Stimulated activated naive CD4-positive, alpha-beta T cell treated with Interleukin-2 at 50 U/mL for 16 hours (primary cell): ENCODE measurements at regions not wholly inside any gene's neighbourhood (a gene's known extent, or its start where the extent isn't known, plus 50 kb on each side); places are given as distances from the start of the nearest gene placed in this dataset.

ENCODE experiments used
- DNase-seq: peaks from one replicate; lab custom pipeline; 2025; lab: John Stamatoyannopoulos, UW

- no peak for DNase-seq
Measured at GRCh38 chr14:42929806-42930480, 1323.3 kb downstream of the LRFN5 start.

- no peak for DNase-seq
Measured at GRCh38 chr14:42927313-42927712, 1320.6 kb downstream of the LRFN5 start.

- no peak for DNase-seq
Measured at GRCh38 chr14:42921901-42922300, 1315.2 kb downstream of the LRFN5 start.

- DNase-seq, result no peak
Measured at GRCh38 chr14:42918615-42919014, 1311.9 kb downstream of the LRFN5 start.

GRCh38 chr14:42911642-42912041, 1305.0 kb downstream of the LRFN5 start:
- no peak for DNase-seq

DNA sequence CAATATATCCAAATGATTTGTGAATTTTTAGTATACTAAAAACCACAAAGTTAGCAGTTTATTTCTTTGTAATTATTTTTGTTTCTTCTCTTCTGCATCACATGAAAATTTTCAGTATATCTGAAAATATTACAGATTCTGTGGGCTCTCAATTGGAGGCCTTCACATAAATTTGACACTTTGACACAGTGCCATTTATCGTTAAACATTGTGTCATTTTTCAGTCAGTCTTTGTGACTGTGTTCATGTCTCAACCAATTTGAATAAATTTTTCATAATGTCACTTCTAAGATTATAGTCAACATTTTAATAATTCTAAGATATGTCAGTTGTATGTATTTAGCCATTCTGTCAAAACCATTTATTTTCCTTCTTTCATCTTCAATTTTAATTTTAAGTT, 1303.0 kb downstream of the LRFN5 start:
- no peak for DNase-seq

DNA sequence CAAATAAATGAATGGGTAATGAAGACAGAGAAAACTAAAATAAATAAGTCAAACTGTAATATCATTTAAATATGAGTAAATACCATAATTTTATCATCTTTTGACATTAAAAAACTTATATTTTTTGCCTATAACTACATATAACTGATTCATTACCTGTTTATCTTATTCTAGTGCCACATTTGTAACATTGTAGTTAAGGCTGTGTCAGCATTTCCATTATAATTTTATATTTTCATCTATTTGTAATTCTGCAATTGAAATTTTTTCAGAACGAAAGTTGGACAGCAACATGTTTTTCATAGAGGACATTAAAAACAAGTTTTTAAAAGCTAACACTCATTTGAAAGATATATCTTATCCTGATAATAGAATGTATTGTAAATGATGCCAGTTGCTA, 1286.5 kb downstream of the LRFN5 start:
- DNase-seq, result no peak

- no peak for DNase-seq
Measured at GRCh38 chr14:42884100-42884499, 1277.4 kb downstream of the LRFN5 start.

GRCh38 chr14:42877716-42878115, 1271.0 kb downstream of the LRFN5 start:
- DNase-seq, result no peak

- no peak for DNase-seq
Measured at GRCh38 chr14:42872786-42873185, 1266.1 kb downstream of the LRFN5 start.

GRCh38 chr14:42869681-42870080, 1263.0 kb downstream of the LRFN5 start:
- no peak for DNase-seq

GRCh38 chr14:42862114-42862513, 1255.4 kb downstream of the LRFN5 start:
- DNase-seq, result no peak

DNA sequence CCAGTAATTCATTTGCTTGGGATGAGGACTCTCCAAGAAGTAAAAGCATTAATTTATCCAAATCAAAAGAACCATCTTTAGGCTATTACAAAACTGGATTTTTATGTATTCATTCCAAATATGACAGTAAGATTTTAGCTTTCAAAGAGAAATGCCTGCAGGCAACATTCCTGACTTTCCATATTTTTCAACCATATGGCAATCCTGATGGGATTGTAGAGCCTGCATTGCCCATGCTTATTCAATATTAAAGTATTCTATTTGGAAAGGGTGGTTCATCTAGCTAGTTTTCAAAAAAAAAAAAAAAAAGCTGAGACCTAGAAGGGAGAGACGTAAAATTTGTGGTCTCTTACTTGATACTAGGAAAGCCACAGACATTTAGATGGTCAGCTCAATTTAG, 1253.7 kb downstream of the LRFN5 start:
- DNase-seq, result no peak

DNA sequence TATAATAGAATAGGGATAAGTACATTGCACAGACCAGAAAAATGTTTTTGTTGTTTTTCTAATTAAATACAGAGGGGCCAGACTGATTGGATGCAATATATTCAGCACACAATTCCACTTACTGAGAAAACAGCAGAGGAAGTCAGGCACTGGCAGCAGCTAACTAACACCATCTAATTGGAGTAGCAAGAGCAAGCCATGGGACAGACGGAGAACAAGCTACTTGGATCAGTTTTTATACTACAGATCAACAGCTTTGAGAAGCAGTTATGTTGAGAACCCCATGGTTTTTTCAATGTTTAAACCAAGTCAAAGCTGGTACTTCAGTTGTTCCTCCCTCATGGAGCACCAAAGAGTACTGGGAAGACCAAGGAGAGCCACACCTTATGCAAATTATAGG, 1249.4 kb downstream of the LRFN5 start:
- no peak for DNase-seq

GRCh38 chr14:42855085-42855484, 1248.4 kb downstream of the LRFN5 start:
- DNase-seq, result no peak

GRCh38 chr14:42854061-42854460, 1247.4 kb downstream of the LRFN5 start:
- no peak for DNase-seq

GRCh38 chr14:42848652-42849051, 1242.0 kb downstream of the LRFN5 start:
- DNase-seq, result no peak

DNA sequence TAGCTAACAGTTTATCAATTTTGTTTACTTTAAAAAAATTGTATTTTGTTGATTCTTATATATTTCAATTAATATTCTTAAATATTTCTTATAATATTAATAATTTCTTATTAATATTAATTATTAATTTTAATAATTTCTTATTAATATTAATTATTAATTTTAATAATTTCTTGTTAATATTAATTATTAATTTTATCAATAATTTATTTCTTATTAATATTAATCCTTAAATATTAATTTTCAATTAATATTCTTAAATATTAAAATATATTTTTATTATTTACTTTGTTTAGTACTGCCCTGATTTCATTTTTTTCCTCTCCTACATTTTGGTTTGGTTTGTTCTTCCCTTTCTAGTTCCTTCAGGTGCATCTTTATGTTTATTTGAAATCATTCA, 1208.1 kb downstream of the LRFN5 start:
- DNase-seq, result no peak

- DNase-seq, result no peak
Measured at GRCh38 chr14:42806909-42807315, 1200.2 kb downstream of the LRFN5 start.

DNA sequence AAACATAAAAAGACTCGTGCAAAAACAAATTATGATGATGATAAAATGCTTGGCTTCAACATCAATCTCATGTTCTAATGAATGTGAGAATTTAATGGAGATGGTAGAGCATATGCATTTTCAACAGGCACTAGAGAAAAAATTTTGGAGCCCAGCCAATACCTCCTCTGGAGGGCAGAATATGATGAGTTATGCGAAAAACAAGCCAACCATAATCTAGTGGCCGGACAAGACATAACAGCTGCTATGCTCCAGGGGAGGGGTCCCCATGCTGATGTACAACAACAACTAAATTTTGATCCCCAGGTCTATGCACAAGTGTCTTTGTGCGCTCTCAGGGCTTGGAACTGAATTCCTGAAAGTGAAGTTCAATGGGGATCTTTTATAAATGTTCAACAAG, 1197.5 kb downstream of the LRFN5 start:
- no peak for DNase-seq

- no peak for DNase-seq
Measured at GRCh38 chr14:42802346-42802745, 1195.7 kb downstream of the LRFN5 start.

DNA sequence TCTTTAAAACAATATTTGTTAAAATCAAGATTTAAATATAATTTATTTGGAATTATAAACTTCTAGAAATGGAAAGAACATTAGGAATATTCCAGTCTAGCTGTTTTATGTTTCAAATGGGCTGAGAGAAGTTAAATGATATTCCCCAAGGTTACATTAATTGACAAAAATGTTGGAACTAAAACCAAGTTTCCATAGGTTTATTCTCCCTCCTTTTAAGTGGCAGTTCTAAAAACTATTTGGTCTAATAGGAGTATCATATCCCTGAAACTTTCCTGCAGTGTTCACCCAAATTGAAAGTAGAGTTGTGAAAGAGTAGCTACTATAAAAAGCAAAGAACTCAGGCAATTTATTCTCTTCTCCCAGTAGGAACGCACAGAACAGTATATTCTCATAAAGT, 1185.5 kb downstream of the LRFN5 start:
- no peak for DNase-seq

DNA sequence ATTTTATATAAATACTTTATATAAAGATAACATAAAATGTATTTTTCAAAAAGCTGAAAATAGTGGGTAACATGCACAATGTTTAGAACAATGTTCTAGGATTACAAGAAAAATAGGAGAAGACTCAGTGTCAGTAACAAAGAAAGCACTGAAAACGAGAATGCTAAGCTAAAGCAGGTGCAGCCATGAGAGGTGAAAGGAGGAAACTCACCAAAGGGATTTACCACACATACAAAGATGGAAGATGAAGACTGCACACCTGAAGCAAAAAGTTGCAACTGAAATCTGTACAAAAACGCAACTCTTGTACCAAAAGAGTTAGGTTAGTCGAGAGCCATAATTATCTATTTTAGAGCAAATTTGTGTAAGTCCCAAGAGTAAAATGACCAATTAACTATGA, 1176.1 kb downstream of the LRFN5 start:
- no peak for DNase-seq

- no peak for DNase-seq
Measured at GRCh38 chr14:42778984-42779383, 1172.3 kb downstream of the LRFN5 start.

- DNase-seq, result no peak
Measured at GRCh38 chr14:42750771-42751170, 1144.1 kb downstream of the LRFN5 start.
